Upper lobe of left lung (tissue), 4 donors: ENCODE measurements at regions not wholly inside any gene's neighbourhood (a gene's known extent, or its start where the extent isn't known, plus 50 kb on each side); places are given as distances from the start of the nearest gene placed in this dataset.

ENCODE experiments used
- POLR2A ChIP-seq, 4 donors: fragments of 450-650 bp; IDR thresholded peaks; one replicate each; pipeline ENCODE4 v1.5.1; 2016 to 2017; ENCODE audit warnings: antibody characterized with exemption in 4 of 4, mild to moderate bottlenecking in 2 of 4
- TF ChIP-seq, protein P1 (sequence below), 6 experiments: fragments of 450-650 bp in 4 of 6; fragments of 200-600 bp in 2 of 6; sonication (generic) in 2 of 6; IDR thresholded peaks; one replicate each; pipeline ENCODE4 v1.5.1; 2016 to 2019; ENCODE audit warnings: antibody characterized with exemption in 6 of 6

DNA sequence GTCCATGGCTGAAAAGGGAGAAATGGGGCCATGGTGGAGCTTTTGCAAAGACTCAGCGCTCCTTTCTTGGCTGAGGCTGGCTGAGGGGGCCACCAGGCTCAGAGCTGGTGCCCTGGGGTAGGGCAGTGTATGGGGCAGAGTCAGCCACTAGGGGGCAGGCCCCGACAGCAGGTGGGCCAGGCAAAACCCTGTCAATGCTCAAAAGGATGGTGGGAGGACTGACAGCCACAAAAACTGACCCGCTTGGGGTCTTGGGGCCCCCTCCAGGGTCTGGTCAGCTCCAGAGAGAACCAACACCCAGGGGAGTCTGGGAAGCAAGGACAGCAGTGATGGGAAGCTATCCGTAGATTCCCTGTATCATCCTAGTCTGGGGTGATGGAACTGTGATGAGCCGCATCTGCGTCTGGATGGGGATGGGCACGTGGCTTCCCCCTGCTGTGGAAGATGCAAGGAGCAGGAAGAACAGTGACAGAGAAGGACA, 306.9 kb downstream of the DHX35 start:
- TF ChIP-seq, protein P1, sequence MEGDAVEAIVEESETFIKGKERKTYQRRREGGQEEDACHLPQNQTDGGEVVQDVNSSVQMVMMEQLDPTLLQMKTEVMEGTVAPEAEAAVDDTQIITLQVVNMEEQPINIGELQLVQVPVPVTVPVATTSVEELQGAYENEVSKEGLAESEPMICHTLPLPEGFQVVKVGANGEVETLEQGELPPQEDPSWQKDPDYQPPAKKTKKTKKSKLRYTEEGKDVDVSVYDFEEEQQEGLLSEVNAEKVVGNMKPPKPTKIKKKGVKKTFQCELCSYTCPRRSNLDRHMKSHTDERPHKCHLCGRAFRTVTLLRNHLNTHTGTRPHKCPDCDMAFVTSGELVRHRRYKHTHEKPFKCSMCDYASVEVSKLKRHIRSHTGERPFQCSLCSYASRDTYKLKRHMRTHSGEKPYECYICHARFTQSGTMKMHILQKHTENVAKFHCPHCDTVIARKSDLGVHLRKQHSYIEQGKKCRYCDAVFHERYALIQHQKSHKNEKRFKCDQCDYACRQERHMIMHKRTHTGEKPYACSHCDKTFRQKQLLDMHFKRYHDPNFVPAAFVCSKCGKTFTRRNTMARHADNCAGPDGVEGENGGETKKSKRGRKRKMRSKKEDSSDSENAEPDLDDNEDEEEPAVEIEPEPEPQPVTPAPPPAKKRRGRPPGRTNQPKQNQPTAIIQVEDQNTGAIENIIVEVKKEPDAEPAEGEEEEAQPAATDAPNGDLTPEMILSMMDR (IDR thresholded peaks at IDR 0.05) = peak; percentile 63 to 83 (median 79)
- no peak for TF ChIP-seq POLR2A (IDR thresholded peaks at IDR 0.05)
